ENCODE measurements at regions not wholly inside any gene's neighbourhood (a gene's known extent, or its start where the extent isn't known, plus 50 kb on each side); places are given as distances from the start of the nearest gene placed in this dataset.

DNA sequence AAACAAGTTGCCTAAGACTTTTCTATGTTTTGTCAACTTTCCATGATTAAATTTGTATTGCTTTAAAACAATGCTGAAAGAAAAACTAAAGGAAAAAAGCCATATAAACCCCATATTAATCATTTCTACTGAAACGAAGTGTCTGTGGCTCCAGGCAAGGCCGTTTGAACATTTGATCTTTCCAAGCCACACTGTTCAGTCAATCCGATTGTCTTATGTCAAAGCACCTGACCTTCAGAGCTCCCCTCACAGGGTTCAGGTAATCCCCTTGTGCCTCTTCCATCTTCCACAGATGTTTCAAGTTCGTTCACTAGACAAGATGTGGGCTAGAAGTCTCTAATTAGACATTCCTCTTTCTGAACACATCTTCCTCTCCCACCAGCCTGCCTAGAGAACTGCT, 177.1 kb upstream of the NUDT10 start (continued):
- TF ChIP-seq NANOG (IDR thresholded peaks at IDR 0.05; ENCODE audit: insufficient read depth, low read depth, low read length, poor library complexity, severe bottlenecking) (no peak), SP1 (IDR thresholded peaks at IDR 0.05; ENCODE audit: low read depth, low read length) (no peak), PHF8 (conservative IDR thresholded peaks at IDR 0.05; ENCODE audit: low read depth, low read length) (no peak), POLR2AphosphoS5 (IDR thresholded peaks at IDR 0.05; ENCODE audit: low read depth, low read length) (no peak)

Measured in H1 (cell line).